CD4-positive, alpha-beta T cell treated with Interleukin-17A for 4 hours (primary cell): ENCODE measurements at regions not wholly inside any gene's neighbourhood (a gene's known extent, or its start where the extent isn't known, plus 50 kb on each side); places are given as distances from the start of the nearest gene placed in this dataset.

Source experiments
- DNase-seq: peaks from one replicate; pipeline ENCODE4 v3.0.0-alpha.2; 2020; ENCODE audit warnings: mixed read lengths

DNA sequence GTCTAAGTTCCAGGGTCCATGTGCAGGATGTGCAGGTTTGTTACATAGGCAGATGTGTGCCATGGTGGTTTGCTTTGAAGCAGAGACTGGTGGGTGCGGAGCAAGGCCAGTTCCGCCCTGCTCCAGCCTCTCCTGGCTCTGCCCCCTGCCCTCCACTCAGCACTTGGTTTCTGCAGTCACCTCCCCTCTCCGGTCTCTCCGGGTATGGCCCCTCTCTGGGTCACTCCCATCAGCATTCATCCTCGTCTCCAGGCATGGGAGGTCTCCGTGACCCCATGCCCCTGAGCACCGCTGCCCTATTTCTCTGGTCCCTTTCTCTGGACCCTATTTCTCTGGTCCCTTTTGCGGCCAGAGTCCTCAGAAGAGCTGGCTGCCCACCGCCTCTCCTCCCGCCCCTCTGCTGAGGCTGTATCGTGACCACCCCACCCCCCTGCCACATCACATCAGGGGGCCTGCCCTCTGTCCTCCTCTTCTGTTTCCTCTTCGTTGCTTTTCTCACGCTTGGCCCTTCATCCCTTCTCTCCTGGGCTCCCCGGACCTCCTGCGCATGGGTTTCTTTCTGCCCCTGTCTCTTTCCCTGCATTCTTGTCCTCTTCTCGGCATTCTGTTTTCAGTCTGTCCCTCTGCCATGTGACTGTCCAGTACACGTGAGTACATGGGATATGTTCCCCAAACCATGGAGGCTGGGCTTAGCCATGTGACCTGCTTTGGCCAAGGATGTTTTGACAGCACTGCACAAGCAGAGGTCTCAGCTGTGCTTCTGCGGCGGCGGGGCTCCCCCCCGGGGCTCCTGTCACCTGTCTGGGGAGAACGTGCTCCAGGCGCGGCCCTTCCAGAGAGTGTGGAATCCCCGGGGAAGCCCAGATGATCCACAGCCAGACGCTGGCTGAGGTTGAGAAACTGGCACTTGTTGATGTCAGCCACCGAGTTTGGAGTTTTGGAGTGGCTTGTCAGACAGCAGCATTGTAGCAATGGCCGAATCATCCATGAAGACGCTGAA lies 54.4 kb upstream of the C1orf174 start:
- DNase-seq, result no peak

DNA sequence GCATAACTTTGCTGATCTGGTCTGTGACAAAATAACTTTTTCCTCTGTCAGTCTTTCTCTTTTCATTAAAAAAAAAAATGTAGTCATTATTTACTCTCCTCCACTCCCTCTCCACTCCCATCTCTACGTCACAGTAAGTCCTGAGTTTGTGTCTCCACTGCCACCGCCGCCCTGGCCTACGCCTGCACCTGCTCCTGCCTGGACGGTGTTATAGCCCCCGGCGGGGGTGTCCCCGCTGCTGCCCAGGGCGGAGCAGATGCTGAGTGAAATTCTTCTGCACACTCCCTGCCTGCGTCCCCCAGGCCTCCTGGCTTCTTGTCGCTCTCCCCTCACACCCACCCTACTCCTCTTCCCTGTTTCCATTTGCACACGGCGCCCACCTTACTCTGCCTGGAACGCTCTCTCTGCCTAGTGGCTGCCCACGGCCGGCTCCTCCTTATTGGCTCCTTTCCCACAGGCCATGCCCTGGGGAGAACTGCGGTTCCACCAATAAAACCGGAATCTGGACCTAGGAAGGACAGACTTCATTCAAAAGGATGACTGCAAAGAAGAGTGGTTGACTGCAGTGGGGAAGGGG lies 55.2 kb upstream of the C1orf174 start:
- no peak for DNase-seq

DNA sequence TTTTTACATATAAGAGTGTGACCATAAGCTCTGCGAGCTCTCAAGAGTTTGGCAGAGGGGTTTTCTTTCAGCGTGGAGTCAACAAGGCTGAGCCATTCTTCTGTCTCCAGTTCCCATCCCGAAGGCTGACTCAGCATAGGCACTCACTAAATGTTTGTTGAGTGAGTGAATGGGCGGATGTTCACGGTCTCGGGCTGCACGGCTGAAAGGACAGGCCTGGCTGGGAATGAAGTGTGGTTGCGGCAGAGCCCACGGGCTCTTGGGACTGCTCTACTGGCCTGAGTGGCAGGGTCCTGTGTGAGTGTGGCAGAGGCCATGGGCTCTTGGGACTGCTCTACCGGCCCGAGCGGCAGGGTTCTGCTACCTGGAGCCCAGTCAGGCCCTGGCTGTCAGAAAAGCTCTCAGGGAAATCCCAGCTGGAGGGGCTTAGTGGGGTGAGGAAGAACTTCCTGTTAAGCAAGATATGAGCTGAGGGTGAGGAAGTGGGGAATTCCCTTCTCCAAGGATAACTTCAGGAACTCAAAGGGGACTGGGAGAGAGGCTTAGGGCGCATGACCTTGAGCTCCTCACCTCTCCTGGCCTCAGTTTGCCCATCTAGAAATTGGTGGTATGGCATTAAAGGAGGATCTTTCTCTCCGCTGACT lies 56.6 kb upstream of the C1orf174 start:
- no peak for DNase-seq

- no peak for DNase-seq
These were observed 59.3 kb upstream of the C1orf174 start for GRCh38 chr1:3959361-3959760.

DNA sequence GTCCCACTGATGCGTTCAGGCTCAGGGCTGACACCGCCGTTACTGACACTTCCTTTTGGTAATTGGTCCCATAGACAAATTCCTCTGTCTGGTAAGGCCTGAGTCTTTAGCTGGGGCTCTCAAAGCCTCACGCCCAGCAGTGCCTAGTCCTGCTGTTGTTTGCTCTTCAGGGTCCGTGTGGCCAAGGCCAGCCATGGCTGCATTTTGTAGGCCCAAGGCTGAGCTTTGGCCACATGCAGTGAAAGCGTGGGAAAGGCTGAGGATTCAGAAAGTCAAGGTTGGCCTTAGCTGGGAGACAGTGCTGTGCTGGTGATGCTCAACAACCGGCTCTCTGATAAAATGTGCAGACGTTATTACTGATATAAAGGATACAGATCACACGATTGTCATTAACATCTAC lies 63.5 kb upstream of the C1orf174 start:
- DNase-seq, result no peak

- no peak for DNase-seq
These were observed 65.6 kb upstream of the C1orf174 start for GRCh38 chr1:3965693-3966092.

- DNase-seq, result no peak
These were observed 68.8 kb upstream of the C1orf174 start for GRCh38 chr1:3968851-3969250.

DNA sequence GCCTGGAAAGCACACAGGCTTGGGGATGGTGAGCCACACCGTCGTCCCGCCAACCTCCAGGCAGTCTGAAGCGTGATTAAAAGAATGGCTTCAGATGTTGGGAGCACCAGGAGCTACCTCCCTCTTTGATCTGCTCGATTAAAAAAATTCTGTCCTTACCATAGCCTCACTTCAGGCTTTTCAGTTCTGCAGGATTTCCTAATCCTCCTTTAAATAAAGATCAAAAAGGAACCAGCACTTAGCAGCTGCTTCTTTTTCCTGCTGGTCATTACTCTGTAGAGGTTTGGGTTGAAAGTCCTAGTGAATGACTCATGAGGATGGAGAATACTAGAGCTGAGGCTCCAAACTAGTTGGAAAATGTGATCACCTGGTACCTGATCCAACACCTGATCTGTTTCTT lies 71.9 kb upstream of the C1orf174 start:
- no peak for DNase-seq

DNA sequence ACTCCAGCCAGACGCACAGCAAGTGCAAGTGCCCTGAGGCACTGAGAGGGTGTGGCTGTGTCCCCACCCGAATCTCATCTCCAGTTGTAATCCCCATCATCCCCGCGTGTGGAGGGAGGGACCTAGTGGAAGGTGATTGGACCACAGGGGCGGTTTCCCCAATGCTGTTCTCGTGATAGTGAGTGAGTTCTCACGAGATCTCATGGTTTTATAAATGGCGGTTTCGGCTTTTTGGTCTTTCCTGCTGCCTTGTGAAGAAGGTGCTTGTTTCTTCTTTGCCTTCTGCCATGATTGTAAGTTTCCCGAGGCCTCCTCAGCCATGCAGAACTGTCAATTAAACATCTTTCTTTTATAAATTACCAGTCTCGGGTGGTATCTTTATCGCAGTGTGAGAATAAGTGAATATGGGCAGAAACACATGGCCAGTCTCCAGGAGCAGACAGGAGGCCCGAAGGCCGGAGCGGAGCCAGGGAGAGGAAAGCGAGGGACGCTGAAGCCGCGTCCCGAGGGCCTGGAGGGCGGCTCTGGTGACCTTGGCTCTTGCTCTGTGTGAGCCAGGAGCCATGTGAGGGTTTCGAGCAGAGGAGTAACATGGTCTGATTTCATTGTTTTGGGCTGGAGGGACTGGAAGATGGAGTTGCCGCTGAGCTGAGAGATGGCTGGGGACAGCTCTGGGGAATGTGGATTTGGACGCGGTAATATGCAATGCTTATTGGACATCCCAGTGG lies 76.0 kb upstream of the C1orf174 start:
- DNase-seq, result no peak

- DNase-seq, result no peak
These were observed 76.7 kb upstream of the C1orf174 start for GRCh38 chr1:3976821-3977220.

- no peak for DNase-seq
These were observed 78.3 kb upstream of the C1orf174 start for GRCh38 chr1:3978196-3978989.

GRCh38 chr1:3978990-3979325 lies 78.9 kb upstream of the C1orf174 start:
- no peak for DNase-seq

DNA sequence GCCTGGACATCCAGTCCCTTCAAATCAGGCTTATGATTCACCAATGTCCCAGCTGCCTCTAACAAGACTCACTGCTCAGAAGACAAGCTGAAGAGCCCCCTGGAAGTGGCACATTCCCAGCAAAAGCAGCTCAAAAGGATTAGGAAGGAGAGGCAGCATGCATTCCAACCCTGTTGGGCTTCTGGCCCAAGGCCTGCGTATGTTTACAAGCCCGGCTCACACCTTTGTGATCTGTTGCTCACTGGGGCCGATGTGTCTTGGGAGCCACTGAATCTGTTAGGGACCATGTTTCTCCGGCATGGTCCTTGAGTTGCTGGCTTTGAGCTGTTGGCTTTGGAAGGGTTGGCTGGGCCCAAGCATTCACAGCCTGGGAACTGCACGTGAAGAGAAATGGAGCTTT lies 81.2 kb upstream of the C1orf174 start:
- DNase-seq, result no peak

DNA sequence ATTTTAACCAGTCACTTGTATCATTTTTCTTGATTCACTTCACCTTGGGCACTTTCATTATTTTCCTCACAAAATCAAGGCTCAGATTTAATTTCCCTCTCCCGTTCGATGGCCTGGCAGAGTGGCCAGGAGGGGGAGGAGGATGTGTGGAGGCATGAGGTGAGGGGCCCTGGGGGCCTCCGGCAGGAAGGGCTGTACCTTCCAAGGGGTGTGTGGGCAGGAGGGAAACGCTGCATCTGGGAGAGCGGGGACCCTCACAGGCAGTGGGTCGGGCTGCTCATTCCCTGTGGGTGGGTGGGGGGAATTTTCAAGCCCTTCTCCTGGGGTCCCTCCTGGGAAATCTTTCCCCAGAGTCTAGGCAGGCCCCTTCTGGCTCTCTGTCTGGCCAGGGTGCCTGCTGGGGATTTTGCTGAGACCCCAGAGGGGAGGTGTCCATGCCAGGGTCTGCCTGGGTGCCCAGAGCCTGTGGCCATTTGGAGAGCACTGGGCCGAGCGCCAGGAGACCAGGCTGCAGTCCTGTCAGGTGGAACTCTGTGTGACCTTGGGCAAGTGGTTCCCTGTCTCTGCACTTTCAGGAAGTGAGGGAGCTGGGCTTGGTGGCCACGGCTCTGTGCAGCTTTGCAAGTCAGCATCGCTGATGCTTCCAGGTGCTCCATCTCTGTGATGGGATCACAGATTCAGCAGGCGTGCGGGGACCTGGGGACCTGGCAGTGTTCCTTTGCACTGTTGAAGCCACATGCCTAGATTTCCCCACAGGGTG lies 81.9 kb upstream of the C1orf174 start:
- DNase-seq, result no peak

- DNase-seq, result no peak
These were observed 83.1 kb upstream of the C1orf174 start for GRCh38 chr1:3983181-3983580.

DNA sequence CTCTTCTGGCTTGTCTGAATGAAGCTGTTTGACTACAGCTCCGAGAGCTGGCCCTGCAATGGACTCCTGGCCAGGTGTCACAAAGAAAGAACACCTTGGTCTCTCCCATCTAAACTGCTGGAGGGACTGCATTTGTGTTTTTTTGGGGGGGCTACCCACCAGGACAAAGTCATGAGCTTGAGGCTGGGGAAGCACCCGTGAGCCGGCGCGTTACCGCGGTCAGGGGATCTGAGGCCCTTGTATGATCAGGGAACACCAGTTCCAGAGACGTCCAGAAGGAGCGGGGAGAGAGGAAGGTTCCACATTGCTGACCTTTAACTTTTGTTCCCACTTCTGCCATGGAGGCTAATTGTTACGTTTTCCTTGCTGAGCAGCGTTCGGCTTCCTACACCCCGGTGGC lies 84.5 kb upstream of the C1orf174 start:
- no peak for DNase-seq

DNA sequence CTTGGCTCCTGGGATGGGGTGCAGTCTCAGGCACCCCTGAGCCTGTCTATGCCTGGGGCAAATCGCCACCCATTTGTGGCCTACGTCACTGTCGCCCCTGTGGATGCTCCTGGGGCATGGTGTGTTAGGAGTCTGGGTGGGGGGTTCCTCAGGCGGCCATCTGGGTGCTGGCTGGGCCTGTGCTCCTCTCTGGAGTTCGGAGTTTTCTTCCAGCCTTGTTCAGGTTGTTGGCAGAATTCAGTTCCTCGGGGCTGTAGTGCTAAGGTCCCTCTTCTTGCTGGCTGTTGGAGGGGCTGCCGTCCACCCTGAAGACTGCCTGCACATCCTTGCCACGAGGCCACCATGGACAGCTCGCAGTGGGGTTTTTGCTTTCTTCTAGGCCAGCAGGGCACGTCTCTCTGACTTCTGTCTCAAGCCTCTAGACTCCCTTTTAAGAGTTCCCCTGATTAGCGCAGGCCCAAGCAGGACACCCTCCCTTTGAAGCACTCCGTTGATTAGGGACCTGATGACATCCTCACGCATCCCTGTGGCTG lies 86.7 kb upstream of the C1orf174 start:
- DNase-seq, result no peak

- DNase-seq, result no peak
These were observed 87.7 kb upstream of the C1orf174 start for GRCh38 chr1:3987669-3988235.

- DNase-seq, result no peak
These were observed 88.4 kb upstream of the C1orf174 start for GRCh38 chr1:3988431-3988830.

- DNase-seq, result no peak
These were observed 89.4 kb upstream of the C1orf174 start for GRCh38 chr1:3989465-3989864.

DNA sequence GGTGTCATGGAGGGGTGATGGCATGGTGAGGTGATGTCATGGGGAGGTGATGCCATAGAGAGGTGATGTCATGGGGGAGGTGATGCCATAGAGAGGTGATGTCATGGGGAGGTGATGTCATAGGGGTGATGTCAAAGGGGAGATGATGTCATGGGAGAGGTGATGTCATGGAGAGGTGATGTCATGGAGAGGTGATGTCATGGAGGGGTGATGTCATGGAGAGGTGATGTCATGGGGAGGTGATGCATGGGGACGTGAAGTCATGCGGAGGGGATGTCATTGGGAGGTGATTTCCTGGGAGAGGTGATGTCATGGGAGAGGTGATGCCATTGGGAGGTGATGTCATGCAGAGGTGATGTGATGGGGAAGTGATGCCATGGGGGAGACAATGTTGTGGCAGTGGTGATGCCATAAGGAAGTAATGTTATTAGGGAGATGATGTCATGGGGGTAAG lies 92.1 kb upstream of the C1orf174 start:
- no peak for DNase-seq
